Stomach smooth muscle (tissue), 2 donors: ENCODE measurements at regions not wholly inside any gene's neighbourhood (a gene's known extent, or its start where the extent isn't known, plus 50 kb on each side); places are given as distances from the start of the nearest gene placed in this dataset.

Experiments
- H3K27ac ChIP-seq: one replicate; pipeline ENCODE4 v1.7.0; 2013; ENCODE audit warnings: mild to moderate bottlenecking, low read length, inconsistent platforms
- H3K27me3 ChIP-seq, 2 donors: one replicate each; pipeline ENCODE4 v1.7.0; 2013; ENCODE audit warnings: low read length in 2 of 2; ENCODE audit not compliant: insufficient read depth in 2 of 2, control insufficient read depth in 1 of 2
- H3K36me3 ChIP-seq, 2 donors: one replicate each; pipeline ENCODE4 v1.7.0; 2013; ENCODE audit warnings: low read length in 2 of 2; ENCODE audit not compliant: control insufficient read depth in 2 of 2, insufficient read depth in 2 of 2
- H3K4me1 ChIP-seq: one replicate; pipeline ENCODE4 v1.7.0; 2013; ENCODE audit warnings: low read length; ENCODE audit not compliant: control insufficient read depth, insufficient read depth
- H3K4me3 ChIP-seq, 2 donors: one replicate each; pipeline ENCODE4 v1.7.0; 2013; ENCODE audit warnings: low read length in 2 of 2
- H3K9ac ChIP-seq, 2 donors: one replicate each; pipeline ENCODE4 v1.7.0; 2013; ENCODE audit warnings: low read length in 2 of 2, mild to moderate bottlenecking in 1 of 2
- H3K9me3 ChIP-seq, 2 donors: one replicate each; pipeline ENCODE4 v1.7.0; 2013; ENCODE audit warnings: low read length in 2 of 2; ENCODE audit not compliant: control insufficient read depth in 2 of 2
- donor health status: healthy.
- donor health status: Pancreatic carcinoma.

- Histone ChIP-seq H3K36me3 (no peaks in the 10 kb centered on the region), H3K4me3 (no peak overlapping the region), H3K9ac (no peak overlapping the region), H3K9me3 (no peaks in the 10 kb centered on the region), H3K27ac (no peak overlapping the region), H3K4me1 (no peaks in the 10 kb centered on the region), H3K27me3 (no peaks in the 10 kb centered on the region)
These were observed 487.4 kb downstream of the PDCD6IP start for GRCh38 chr3:34285827-34286188.

DNA sequence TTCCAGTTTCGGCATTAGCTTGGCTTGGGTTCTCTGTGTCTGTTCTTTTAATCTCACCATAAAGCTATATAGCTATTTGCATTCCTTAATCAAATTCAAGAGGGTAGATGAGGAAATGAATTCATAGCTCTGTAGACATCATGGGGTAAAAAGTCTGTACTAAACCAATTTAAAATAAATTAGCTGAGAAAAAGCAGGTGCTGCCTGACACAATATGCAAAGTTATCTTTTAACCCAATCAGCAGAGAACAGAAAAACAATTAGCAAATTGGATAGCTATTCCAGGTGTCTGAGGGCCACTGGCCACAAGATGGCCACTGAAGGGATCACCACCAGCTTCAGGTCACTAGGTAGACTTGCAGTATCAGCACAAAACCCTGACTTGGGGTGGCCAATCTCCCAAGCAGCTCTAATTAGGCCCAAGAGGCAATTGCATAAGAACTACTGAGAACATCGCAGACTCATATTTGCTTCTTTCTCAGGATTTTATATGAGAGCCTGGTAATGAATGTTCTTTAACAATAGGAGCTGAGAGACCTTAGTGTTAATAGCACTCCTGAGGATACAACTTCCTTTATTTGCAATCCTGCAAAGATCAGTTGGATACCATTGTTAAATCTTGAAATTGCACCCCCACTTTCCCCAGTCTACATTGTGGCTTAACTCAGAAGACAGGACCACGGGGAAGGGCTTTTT is 494.3 kb downstream of the PDCD6IP start:
- no peak overlapping the region for H3K9ac ChIP-seq
- H3K36me3 ChIP-seq, result no peaks in the 10 kb centered on the region
- H3K9me3 ChIP-seq, result peaks cover 0 to 4% of the 10 kb centered on the region in 2 donors
- H3K4me1 ChIP-seq, result no peaks in the 10 kb centered on the region
- H3K4me3 ChIP-seq, result no peak overlapping the region
- no peak overlapping the region for H3K27ac ChIP-seq
- H3K27me3 ChIP-seq, result no peaks in the 10 kb centered on the region

- no peaks in the 10 kb centered on the region for H3K36me3 ChIP-seq
- no peak overlapping the region for H3K9ac ChIP-seq
- peaks cover 0 to 4% of the 10 kb centered on the region in 2 donors for H3K9me3 ChIP-seq
- H3K27me3 ChIP-seq, result no peaks in the 10 kb centered on the region
- no peaks in the 10 kb centered on the region for H3K4me1 ChIP-seq
- no peak overlapping the region for H3K27ac ChIP-seq
- no peak overlapping the region for H3K4me3 ChIP-seq
These were observed 495.8 kb downstream of the PDCD6IP start for GRCh38 chr3:34294240-34294639.

- H3K27me3 ChIP-seq, result no peaks in the 10 kb centered on the region
- no peak overlapping the region for H3K4me3 ChIP-seq
- H3K27ac ChIP-seq, result no peak overlapping the region
- no peaks in the 10 kb centered on the region for H3K4me1 ChIP-seq
- no peaks in the 10 kb centered on the region for H3K36me3 ChIP-seq
- peaks cover 0 to 4% of the 10 kb centered on the region in 2 donors for H3K9me3 ChIP-seq
- H3K9ac ChIP-seq, result no peak overlapping the region
These were observed 498.4 kb downstream of the PDCD6IP start for GRCh38 chr3:34296796-34297195.

DNA sequence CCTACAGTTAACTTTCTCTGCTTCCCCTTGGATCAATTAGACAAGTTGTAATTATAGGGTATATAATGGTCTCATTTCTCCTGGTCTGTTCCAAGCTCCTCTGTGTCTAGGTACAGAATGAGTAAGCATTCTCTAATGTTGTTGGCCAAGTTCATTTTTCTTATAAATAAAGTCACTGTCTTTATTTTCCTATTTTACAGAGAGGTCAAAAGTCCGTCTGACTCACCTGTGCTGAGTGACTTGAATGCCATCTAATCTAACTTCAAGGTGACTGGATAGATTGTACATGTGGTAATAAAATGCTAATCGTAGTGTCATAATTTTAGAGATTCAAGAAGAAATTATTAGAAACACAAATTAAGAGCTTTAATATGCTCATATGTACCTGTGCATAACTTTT is 500.2 kb downstream of the PDCD6IP start:
- Histone ChIP-seq H3K27me3 (no peaks in the 10 kb centered on the region), H3K9me3 (peaks cover 0 to 4% of the 10 kb centered on the region in 2 donors), H3K27ac (no peak overlapping the region), H3K36me3 (no peaks in the 10 kb centered on the region), H3K4me1 (no peaks in the 10 kb centered on the region), H3K4me3 (no peak overlapping the region), H3K9ac (no peak overlapping the region)

- peaks cover 0 to 4% of the 10 kb centered on the region in 2 donors for H3K9me3 ChIP-seq
- no peak overlapping the region for H3K9ac ChIP-seq
- H3K4me1 ChIP-seq, result no peaks in the 10 kb centered on the region
- no peak overlapping the region for H3K4me3 ChIP-seq
- H3K36me3 ChIP-seq, result no peaks in the 10 kb centered on the region
- H3K27ac ChIP-seq, result no peak overlapping the region
- H3K27me3 ChIP-seq, result no peaks in the 10 kb centered on the region
These were observed 502.2 kb downstream of the PDCD6IP start for GRCh38 chr3:34300621-34301020.

- Histone ChIP-seq H3K9ac (no peak overlapping the region), H3K4me3 (no peak overlapping the region), H3K36me3 (no peaks in the 10 kb centered on the region), H3K27me3 (no peaks in the 10 kb centered on the region), H3K4me1 (no peaks in the 10 kb centered on the region), H3K27ac (no peak overlapping the region), H3K9me3 (peaks cover 0 to 4% of the 10 kb centered on the region in 2 donors)
These were observed 502.9 kb downstream of the PDCD6IP start for GRCh38 chr3:34301313-34301712.

GRCh38 chr3:34305266-34305665 is 506.8 kb downstream of the PDCD6IP start:
- H3K9me3 ChIP-seq, result no peaks in the 10 kb centered on the region
- H3K27me3 ChIP-seq, result no peaks in the 10 kb centered on the region
- no peak overlapping the region for H3K27ac ChIP-seq
- H3K36me3 ChIP-seq, result no peaks in the 10 kb centered on the region
- no peaks in the 10 kb centered on the region for H3K4me1 ChIP-seq
- H3K9ac ChIP-seq, result no peak overlapping the region
- H3K4me3 ChIP-seq, result no peak overlapping the region

DNA sequence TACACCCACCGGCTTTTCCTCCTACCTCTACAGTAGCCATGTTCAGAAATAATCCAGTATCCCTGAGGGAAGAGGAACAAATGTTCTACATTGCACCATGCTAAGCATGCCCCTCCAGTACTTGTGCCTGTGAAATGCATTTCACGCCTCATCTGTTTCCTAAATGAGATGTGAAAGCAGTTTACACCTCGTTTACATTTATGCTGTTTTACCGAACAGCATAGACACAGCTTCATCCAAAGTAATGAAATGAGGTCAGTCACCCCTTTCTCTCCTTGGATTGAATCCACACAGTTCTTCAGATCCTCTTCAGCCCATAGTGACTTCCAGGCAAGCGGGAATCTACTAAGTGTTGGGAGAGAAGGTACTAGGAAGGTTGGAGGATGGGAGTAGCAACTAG is 514.3 kb downstream of the PDCD6IP start:
- no peak overlapping the region for H3K4me3 ChIP-seq
- no peaks in the 10 kb centered on the region for H3K27me3 ChIP-seq
- peaks cover 0 to 2% of the 10 kb centered on the region in 2 donors for H3K9me3 ChIP-seq
- no peak overlapping the region for H3K27ac ChIP-seq
- no peak overlapping the region for H3K9ac ChIP-seq
- H3K4me1 ChIP-seq, result no peaks in the 10 kb centered on the region
- H3K36me3 ChIP-seq, result no peaks in the 10 kb centered on the region

- H3K36me3 ChIP-seq, result no peaks in the 10 kb centered on the region
- H3K27me3 ChIP-seq, result no peaks in the 10 kb centered on the region
- no peak overlapping the region for H3K27ac ChIP-seq
- no peaks in the 10 kb centered on the region for H3K4me1 ChIP-seq
- H3K4me3 ChIP-seq, result no peak overlapping the region
- no peak overlapping the region for H3K9ac ChIP-seq
- peaks cover 0 to 5% of the 10 kb centered on the region in 2 donors for H3K9me3 ChIP-seq
These were observed 521.5 kb downstream of the PDCD6IP start for GRCh38 chr3:34319881-34320280.

- H3K4me1 ChIP-seq, result no peaks in the 10 kb centered on the region
- H3K9ac ChIP-seq, result no peak overlapping the region
- no peaks in the 10 kb centered on the region for H3K27me3 ChIP-seq
- no peak overlapping the region for H3K4me3 ChIP-seq
- H3K36me3 ChIP-seq, result no peaks in the 10 kb centered on the region
- no peak overlapping the region for H3K27ac ChIP-seq
- H3K9me3 ChIP-seq, result no peaks in the 10 kb centered on the region
These were observed 525.1 kb downstream of the PDCD6IP start for GRCh38 chr3:34323517-34323916.
